ENCODE measurements at regions not wholly inside any gene's neighbourhood (a gene's known extent, or its start where the extent isn't known, plus 50 kb on each side); places are given as distances from the start of the nearest gene placed in this dataset.

DNA sequence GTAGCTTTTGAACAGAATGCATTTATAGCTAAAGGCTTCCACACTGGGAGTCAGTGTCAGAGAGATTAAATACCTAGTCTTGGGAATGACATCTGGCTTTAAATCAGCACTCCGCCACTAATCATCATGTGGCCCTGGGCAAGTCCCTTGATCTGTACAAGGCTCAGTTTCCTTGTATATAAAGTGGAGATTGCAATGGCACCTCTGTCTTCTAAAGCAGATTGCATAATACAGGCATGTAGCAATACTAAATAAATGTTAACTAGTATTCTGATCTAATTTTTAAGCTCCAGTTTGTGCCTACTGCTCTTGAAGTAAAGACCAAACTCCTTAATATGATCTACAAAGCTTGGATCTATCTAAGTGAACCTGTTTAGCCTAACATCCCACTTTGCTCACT is 249.4 kb downstream of the PLPP3 start:
- no peak for ATAC-seq (ENCODE audit: low read depth)

DNA sequence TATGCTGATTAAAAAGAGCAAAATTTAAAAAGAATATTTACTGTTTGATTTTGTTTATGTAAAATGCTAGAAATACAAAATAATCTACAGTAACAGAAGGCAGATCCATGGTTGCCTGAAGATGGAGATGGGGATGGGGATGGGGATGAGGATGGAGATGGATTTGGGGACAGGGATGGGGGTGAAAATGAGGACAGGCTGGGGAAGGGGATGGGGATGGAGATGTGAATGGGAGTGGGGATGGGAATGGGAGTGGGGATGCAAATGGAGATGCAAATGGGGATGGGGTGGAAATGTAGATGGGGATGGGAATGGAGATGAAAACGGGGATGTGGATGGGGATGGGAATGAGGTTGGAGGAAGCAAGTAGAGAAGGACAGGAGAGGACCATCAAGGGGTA is 252.2 kb downstream of the PLPP3 start:
- H3K4me3 ChIP-seq (ENCODE audit: severe bottlenecking) = no peak overlapping the region
- DNase-seq (ENCODE audit: low spot score) = no peak
- ATAC-seq (ENCODE audit: low read depth) = no peak
- TF ChIP-seq, protein P1, sequence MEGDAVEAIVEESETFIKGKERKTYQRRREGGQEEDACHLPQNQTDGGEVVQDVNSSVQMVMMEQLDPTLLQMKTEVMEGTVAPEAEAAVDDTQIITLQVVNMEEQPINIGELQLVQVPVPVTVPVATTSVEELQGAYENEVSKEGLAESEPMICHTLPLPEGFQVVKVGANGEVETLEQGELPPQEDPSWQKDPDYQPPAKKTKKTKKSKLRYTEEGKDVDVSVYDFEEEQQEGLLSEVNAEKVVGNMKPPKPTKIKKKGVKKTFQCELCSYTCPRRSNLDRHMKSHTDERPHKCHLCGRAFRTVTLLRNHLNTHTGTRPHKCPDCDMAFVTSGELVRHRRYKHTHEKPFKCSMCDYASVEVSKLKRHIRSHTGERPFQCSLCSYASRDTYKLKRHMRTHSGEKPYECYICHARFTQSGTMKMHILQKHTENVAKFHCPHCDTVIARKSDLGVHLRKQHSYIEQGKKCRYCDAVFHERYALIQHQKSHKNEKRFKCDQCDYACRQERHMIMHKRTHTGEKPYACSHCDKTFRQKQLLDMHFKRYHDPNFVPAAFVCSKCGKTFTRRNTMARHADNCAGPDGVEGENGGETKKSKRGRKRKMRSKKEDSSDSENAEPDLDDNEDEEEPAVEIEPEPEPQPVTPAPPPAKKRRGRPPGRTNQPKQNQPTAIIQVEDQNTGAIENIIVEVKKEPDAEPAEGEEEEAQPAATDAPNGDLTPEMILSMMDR (IDR thresholded peaks at IDR 0.05; ENCODE audit: poor library complexity, severe bottlenecking) = no peak
- H3K27ac ChIP-seq (ENCODE audit: poor library complexity, severe bottlenecking) = no peak overlapping the region
- H3K4me1 ChIP-seq (ENCODE audit: insufficient read depth, poor library complexity, severe bottlenecking) = no peaks in the 10 kb centered on the region
- no peaks in the 10 kb centered on the region for H3K36me3 ChIP-seq (ENCODE audit: low read depth)
- H3K27me3 ChIP-seq (ENCODE audit: insufficient read depth, poor library complexity, severe bottlenecking) = no peaks in the 10 kb centered on the region
- no peaks in the 10 kb centered on the region for H3K9me3 ChIP-seq (ENCODE audit: severe bottlenecking)

More for the DNA sequence above, 249.4 kb downstream of the PLPP3 start:
- no peaks in the 10 kb centered on the region for H3K36me3 ChIP-seq (ENCODE audit: low read depth)
- no peaks in the 10 kb centered on the region for H3K27me3 ChIP-seq (ENCODE audit: insufficient read depth, poor library complexity, severe bottlenecking)
- TF ChIP-seq, protein P1 (IDR thresholded peaks at IDR 0.05; ENCODE audit: poor library complexity, severe bottlenecking) = no peak
- no peak for DNase-seq (ENCODE audit: low spot score)
- no peak overlapping the region for H3K27ac ChIP-seq (ENCODE audit: poor library complexity, severe bottlenecking)
- H3K4me1 ChIP-seq (ENCODE audit: insufficient read depth, poor library complexity, severe bottlenecking) = no peaks in the 10 kb centered on the region
- H3K4me3 ChIP-seq (ENCODE audit: severe bottlenecking) = no peak overlapping the region
- H3K9me3 ChIP-seq (ENCODE audit: severe bottlenecking) = no peaks in the 10 kb centered on the region

DNA sequence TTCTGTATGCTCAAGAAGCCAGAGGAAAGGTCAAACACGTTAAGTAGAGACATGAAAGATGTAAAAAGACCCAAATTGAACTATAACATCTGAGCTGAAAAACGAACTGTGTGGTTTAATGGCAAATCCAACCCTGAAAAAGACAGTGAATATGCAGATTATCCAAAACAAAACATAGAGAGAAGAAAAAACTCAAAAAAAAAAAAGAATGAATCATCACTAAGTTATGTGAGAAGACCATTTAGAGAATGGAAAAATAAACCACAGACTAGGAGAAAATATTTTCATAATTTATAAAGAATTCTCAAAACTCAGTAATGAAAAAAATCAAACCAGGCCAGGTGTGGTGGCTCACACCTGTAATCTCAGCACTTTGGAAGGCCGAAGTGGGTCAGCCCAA is 253.3 kb downstream of the PLPP3 start:
- TF ChIP-seq, protein P1 (IDR thresholded peaks at IDR 0.05; ENCODE audit: poor library complexity, severe bottlenecking) = no peak
- no peaks in the 10 kb centered on the region for H3K27me3 ChIP-seq (ENCODE audit: insufficient read depth, poor library complexity, severe bottlenecking)
- DNase-seq (ENCODE audit: low spot score) (no peak), ATAC-seq (ENCODE audit: low read depth) (no peak)
- no peak overlapping the region for H3K4me3 ChIP-seq (ENCODE audit: severe bottlenecking)
- H3K36me3 ChIP-seq (ENCODE audit: low read depth) = no peaks in the 10 kb centered on the region
- no peaks in the 10 kb centered on the region for H3K9me3 ChIP-seq (ENCODE audit: severe bottlenecking)
- H3K27ac ChIP-seq (ENCODE audit: poor library complexity, severe bottlenecking) = no peak overlapping the region
- no peaks in the 10 kb centered on the region for H3K4me1 ChIP-seq (ENCODE audit: insufficient read depth, poor library complexity, severe bottlenecking)

DNA sequence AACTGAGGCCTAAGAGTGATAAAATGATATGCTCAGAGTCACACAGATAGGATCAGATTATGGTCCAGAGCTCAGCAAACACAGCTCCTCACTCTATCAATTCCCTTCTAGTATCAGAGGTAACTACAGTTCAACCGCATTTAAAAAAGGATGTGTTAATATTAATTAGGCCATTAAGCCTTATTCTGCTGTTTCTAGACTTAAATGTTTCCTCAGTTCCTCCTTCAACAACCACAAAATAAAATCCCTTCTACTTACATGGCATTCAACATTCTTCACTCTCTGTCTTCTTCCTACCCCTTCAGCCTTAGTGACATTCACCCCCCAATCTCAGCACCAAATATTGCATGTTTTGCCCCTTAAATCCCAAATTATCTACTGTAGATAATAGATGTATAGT is 254.9 kb downstream of the PLPP3 start:
- H3K36me3 ChIP-seq (ENCODE audit: low read depth) = no peaks in the 10 kb centered on the region
- no peak for DNase-seq (ENCODE audit: low spot score)
- H3K27me3 ChIP-seq (ENCODE audit: insufficient read depth, poor library complexity, severe bottlenecking) = no peaks in the 10 kb centered on the region
- no peak for ATAC-seq (ENCODE audit: low read depth)
- no peak overlapping the region for H3K27ac ChIP-seq (ENCODE audit: poor library complexity, severe bottlenecking)
- H3K4me3 ChIP-seq (ENCODE audit: severe bottlenecking) = no peak overlapping the region
- TF ChIP-seq, protein P1 (IDR thresholded peaks at IDR 0.05; ENCODE audit: poor library complexity, severe bottlenecking) = no peak
- no peaks in the 10 kb centered on the region for H3K4me1 ChIP-seq (ENCODE audit: insufficient read depth, poor library complexity, severe bottlenecking)
- no peaks in the 10 kb centered on the region for H3K9me3 ChIP-seq (ENCODE audit: severe bottlenecking)

DNA sequence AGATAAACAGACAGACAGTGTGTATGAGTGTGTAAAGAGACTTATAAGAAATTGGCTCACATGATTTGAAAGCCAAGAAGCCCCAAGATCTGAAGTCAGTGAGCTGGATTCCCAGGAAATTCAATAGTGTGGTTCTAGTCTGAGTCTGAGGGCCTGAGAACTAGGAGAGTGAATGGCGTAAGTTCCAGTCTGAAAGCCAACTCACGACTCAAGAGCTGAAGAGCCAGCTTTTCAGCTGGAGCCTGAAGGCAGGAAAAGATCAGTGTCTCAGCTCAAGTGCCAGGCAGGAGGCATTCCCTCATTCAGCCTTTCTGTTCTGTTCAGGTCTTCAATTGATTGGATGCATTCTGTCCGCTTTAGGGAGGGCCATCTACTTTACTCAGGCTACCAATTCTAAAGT is 257.2 kb downstream of the PLPP3 start:
- no peak overlapping the region for H3K27ac ChIP-seq (ENCODE audit: poor library complexity, severe bottlenecking)
- ATAC-seq (ENCODE audit: low read depth) = no peak
- no peak overlapping the region for H3K4me3 ChIP-seq (ENCODE audit: severe bottlenecking)
- TF ChIP-seq, protein P1 (IDR thresholded peaks at IDR 0.05; ENCODE audit: poor library complexity, severe bottlenecking) = no peak
- no peak for DNase-seq (ENCODE audit: low spot score)
- H3K36me3 ChIP-seq (ENCODE audit: low read depth) = no peaks in the 10 kb centered on the region
- no peaks in the 10 kb centered on the region for H3K9me3 ChIP-seq (ENCODE audit: severe bottlenecking)
- no peaks in the 10 kb centered on the region for H3K27me3 ChIP-seq (ENCODE audit: insufficient read depth, poor library complexity, severe bottlenecking)
- H3K4me1 ChIP-seq (ENCODE audit: insufficient read depth, poor library complexity, severe bottlenecking) = no peaks in the 10 kb centered on the region

All from RWPE2 (cell line).